ENCODE measurements at regions not wholly inside any gene's neighbourhood (a gene's known extent, or its start where the extent isn't known, plus 50 kb on each side); places are given as distances from the start of the nearest gene placed in this dataset.

DNA sequence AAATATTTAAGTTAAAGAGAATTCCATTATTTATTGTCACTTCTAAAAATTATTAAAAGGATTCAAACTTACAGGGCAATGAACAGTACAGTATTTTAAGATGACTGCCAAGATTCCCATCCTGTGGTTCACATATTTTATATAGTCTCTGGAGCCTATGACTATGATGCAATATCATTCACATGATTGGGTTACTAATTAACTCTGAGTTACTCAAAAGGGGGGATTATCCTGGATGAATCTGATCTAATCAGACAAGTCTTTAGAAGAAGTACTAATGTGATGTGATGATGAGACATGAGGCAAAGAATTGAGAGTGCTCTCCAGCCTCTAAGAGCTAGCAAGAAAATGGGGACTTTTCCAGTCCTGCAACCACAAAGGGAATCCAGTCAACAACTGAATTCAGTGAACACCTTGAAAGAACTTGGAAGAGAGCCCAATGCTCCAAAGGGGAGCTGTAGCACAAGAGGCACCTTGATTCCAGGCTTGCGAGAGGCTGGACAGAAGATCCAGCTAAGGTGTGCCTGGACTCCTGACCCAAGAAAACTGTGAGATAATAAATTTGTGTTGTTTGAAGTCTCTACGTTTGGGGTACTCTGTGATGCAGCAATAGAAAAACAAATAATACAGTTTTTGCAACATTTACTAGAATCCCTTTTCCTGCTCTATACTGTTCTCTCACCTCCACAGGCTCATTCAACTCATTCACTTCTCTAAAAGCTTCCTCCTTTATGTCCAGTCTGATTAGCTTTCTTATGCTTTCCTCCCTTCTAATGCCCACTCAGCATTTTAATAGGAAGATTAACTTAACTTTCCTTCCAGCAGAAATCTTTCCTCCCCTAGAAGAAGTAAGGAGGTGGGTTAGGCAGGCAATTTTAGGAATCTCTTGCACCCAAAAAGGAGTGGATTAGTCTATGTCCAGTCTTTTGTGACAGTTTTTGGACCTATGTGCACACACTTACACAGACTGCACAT, 133.8 kb upstream of the LCORL start:
- H3K4me1 ChIP-seq (replicated peaks in 1 of 2) = no peaks in the 10 kb centered on the region
- intact Hi-C loops (cut with DNase I) = no loop called here
- no peaks in the 10 kb centered on the region for H3K9me3 ChIP-seq (replicated peaks in 1 of 3)
- 63 to 89% (median 72%) methylated on average over 2 of the region's 2 CpGs for WGBS, 4 donors
- no peak for TF ChIP-seq POLR2A (IDR thresholded peaks at IDR 0.05)
- TF ChIP-seq, protein P1, sequence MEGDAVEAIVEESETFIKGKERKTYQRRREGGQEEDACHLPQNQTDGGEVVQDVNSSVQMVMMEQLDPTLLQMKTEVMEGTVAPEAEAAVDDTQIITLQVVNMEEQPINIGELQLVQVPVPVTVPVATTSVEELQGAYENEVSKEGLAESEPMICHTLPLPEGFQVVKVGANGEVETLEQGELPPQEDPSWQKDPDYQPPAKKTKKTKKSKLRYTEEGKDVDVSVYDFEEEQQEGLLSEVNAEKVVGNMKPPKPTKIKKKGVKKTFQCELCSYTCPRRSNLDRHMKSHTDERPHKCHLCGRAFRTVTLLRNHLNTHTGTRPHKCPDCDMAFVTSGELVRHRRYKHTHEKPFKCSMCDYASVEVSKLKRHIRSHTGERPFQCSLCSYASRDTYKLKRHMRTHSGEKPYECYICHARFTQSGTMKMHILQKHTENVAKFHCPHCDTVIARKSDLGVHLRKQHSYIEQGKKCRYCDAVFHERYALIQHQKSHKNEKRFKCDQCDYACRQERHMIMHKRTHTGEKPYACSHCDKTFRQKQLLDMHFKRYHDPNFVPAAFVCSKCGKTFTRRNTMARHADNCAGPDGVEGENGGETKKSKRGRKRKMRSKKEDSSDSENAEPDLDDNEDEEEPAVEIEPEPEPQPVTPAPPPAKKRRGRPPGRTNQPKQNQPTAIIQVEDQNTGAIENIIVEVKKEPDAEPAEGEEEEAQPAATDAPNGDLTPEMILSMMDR (IDR thresholded peaks at IDR 0.05) = no peak
- no peak overlapping the region for H3K27ac ChIP-seq
- H3K27me3 ChIP-seq = no peaks in the 10 kb centered on the region
- H3K4me3 ChIP-seq = no peak overlapping the region
- no peaks in the 10 kb centered on the region for H3K36me3 ChIP-seq (replicated peaks in 1 of 2)
- no peak for DNase-seq

DNA sequence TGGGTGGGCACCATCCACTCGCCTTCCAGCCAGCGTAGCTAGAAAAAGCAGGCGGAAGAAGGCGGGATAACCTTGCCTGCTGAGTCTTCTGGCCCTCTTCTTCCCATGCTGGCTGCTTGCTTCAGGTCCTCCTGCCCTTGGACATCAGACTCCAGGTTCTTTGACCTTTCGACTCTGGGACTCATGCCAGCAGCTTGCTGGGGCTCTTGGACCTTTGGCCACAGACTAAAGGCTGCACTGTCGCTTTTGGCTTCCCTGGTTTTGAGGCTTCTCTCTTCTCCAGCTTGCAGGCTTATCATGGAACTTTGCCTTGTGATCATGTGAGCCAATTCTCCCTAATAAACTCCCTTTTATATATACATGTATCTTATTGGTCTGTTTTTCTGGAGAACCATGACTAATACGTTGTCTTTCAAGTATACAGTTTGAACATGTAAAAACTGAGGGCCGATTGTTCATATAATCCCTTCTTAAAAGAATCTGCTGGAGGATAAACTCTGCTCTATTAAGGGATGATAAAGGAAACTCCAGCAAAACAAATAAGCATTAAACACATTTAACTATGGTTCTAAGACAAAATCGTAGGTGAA, 116.6 kb upstream of the LCORL start:
- no peaks in the 10 kb centered on the region for H3K9me3 ChIP-seq (replicated peaks in 1 of 3)
- H3K27ac ChIP-seq = no peak overlapping the region
- TF ChIP-seq POLR2A (IDR thresholded peaks at IDR 0.05) = no peak
- TF ChIP-seq, protein P1 (IDR thresholded peaks at IDR 0.05) = no peak
- H3K27me3 ChIP-seq = no peaks in the 10 kb centered on the region
- no peak for DNase-seq
- intact Hi-C loops (cut with DNase I) = no loop called here
- 82 to 93% (median 88%) methylated on average over 9 of the region's 9 CpGs for WGBS, 4 donors
- no peaks in the 10 kb centered on the region for H3K4me1 ChIP-seq (replicated peaks in 1 of 2)
- H3K36me3 ChIP-seq (replicated peaks in 1 of 2) = no peaks in the 10 kb centered on the region
- no peak overlapping the region for H3K4me3 ChIP-seq

DNA sequence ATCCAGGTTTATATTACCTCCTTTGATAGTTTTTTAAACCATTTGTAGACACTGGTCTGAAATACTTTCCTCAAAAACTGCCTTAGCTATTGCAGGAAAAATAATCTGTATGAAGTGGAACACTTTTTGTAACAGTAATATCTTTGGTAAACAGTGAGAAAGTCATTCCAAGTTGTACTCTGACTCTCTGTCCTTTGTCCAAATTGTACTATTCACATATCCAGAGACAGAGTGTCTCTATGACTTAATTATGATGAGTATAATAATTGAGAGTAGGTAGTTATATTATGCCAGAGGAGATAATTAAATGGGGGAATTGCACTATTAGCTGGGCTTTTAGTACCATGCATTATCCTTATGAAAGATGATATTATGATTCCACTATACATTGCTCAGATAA, 112.6 kb upstream of the LCORL start:
- no peak for TF ChIP-seq POLR2A (IDR thresholded peaks at IDR 0.05)
- TF ChIP-seq, protein P1 (IDR thresholded peaks at IDR 0.05) = no peak
- intact Hi-C loops (cut with DNase I) = no loop called here
- Histone ChIP-seq H3K4me1 (replicated peaks in 1 of 2) (no peaks in the 10 kb centered on the region), H3K9me3 (replicated peaks in 1 of 3) (no peaks in the 10 kb centered on the region), H3K27me3 (no peaks in the 10 kb centered on the region), H3K36me3 (replicated peaks in 1 of 2) (no peaks in the 10 kb centered on the region), H3K4me3 (no peak overlapping the region), H3K27ac (no peak overlapping the region)
- DNase-seq = no peak

DNA sequence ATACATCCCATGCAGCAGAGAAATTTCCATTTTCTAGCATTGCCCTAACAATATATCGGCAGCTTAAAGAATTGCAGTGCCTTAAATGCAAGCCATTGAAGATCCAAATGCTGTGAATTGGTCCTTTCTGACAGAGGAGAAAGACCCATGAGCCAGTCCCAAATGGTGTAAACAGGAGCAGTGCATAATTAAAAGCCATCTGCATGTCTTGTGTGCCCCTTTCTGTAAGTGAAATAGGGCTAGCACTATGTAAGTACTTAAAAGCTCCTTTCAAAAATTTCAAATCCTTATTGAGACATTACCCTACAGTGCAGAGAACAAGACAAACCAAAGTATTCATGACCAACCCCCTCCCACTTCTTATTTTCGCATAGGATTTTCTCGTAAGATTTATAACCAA, 108.7 kb upstream of the LCORL start:
- Histone ChIP-seq H3K27ac (no peak overlapping the region), H3K9me3 (replicated peaks in 1 of 3) (no peaks in the 10 kb centered on the region), H3K36me3 (replicated peaks in 1 of 2) (no peaks in the 10 kb centered on the region), H3K27me3 (no peaks in the 10 kb centered on the region), H3K4me3 (no peak overlapping the region), H3K4me1 (replicated peaks in 1 of 2) (no peaks in the 10 kb centered on the region)
- no peak for DNase-seq
- intact Hi-C loops (cut with DNase I) = no loop called here
- TF ChIP-seq, protein P1 (IDR thresholded peaks at IDR 0.05) = no peak
- TF ChIP-seq POLR2A (IDR thresholded peaks at IDR 0.05) = no peak
- 88 to 93% (median 89%) methylated on average over 3 of the region's 3 CpGs for WGBS, 4 donors

All from adrenal gland (tissue), 9 donors.